Activated CD8-positive, alpha-beta T cell treated with anti-CD3 and anti-CD28 coated beads for 36 hours (primary cell): ENCODE measurements at regions not wholly inside any gene's neighbourhood (a gene's known extent, or its start where the extent isn't known, plus 50 kb on each side); places are given as distances from the start of the nearest gene placed in this dataset.

Experiments used
- ATAC-seq: fragments of 200-7000 bp; cut with Tn5 transposase; one replicate; pipeline ENCODE4 v1.10.0; 2021; ENCODE audit warnings: mild to moderate bottlenecking, moderate library complexity
- CTCF ChIA-PET: fragments of 350-600 bp; sonication (Branson Sonifier 250); formaldehyde crosslinking; loops from one replicate; lab custom pipeline; 2021; ENCODE audit warnings: antibody characterized with exemption; lab: Charles Lee
- POLR2A ChIA-PET: fragments of 350-600 bp; sonication (Branson Sonifier 250); formaldehyde crosslinking; loops from one replicate; lab custom pipeline; 2021; ENCODE audit warnings: antibody characterized with exemption; lab: Charles Lee
- DNase-seq: peaks from one replicate; pipeline ENCODE4 v3.0.0-alpha.2; 2020
- H3K27ac Mint-ChIP-seq: one replicate; pipeline ENCODE4 v1.8.0; 2021; ENCODE audit warnings: mild to moderate bottlenecking, mixed read lengths
- H3K27me3 Mint-ChIP-seq: one replicate; pipeline ENCODE4 v1.8.0; 2021; ENCODE audit warnings: mixed read lengths
- H3K36me3 Mint-ChIP-seq: one replicate; pipeline ENCODE4 v1.8.0; 2021; ENCODE audit warnings: low read depth, mixed read lengths
- H3K4me1 Mint-ChIP-seq: one replicate; pipeline ENCODE4 v1.8.0; 2021; ENCODE audit warnings: low read depth, mixed read lengths
- H3K4me3 Mint-ChIP-seq: one replicate; pipeline ENCODE4 v1.8.0; 2021; ENCODE audit warnings: mild to moderate bottlenecking, moderate library complexity, mixed read lengths
- H3K9me3 Mint-ChIP-seq: one replicate; pipeline ENCODE4 v1.8.0; 2021; ENCODE audit warnings: mixed read lengths
- CTCF ChIP-seq: fragments of 200-600 bp; IDR thresholded peaks from one replicate; pipeline ENCODE4 v1.8.0; 2022; ENCODE audit warnings: antibody characterized with exemption, mild to moderate bottlenecking
- intact Hi-C: fragments of 100-400 bp; cut with micrococcal nuclease; formaldehyde crosslinking; loops from one replicate; pipeline ENCODE4 v1.10.0; 2022

DNA sequence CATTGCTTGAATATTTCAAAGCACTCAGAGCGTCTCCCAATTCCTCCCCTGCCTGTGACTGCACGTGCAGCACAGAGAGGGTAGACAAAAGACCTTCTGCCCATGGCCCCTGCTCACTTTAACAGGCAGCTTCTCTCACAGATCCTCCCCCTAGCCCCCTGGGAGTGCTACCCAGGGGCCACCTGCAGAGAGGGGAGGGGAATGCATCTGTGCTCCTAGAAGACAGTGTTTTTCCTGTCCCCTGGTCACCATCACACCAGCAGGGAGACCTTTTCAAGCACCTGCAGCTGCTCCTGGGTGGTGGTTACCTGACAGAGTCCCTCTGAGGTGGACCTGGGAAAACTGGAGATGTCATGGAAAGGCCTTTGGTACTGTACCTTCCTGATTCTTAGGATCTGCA is 56.7 kb upstream of the PRR23C start:
- no peak overlapping the region for H3K27ac Mint-ChIP-seq
- intact Hi-C loops: no loop called here
- no peaks in the 10 kb centered on the region for H3K9me3 Mint-ChIP-seq
- CTCF ChIA-PET: no interaction called here
- POLR2A ChIA-PET: no interaction called here
- H3K27me3 Mint-ChIP-seq: peaks cover 9% of the 10 kb centered on the region
- TF ChIP-seq CTCF: no peak
- no peak for DNase-seq
- no peaks in the 10 kb centered on the region for H3K4me1 Mint-ChIP-seq
- no peak for ATAC-seq
- H3K4me3 Mint-ChIP-seq: no peak overlapping the region
- H3K36me3 Mint-ChIP-seq: no peaks in the 10 kb centered on the region

DNA sequence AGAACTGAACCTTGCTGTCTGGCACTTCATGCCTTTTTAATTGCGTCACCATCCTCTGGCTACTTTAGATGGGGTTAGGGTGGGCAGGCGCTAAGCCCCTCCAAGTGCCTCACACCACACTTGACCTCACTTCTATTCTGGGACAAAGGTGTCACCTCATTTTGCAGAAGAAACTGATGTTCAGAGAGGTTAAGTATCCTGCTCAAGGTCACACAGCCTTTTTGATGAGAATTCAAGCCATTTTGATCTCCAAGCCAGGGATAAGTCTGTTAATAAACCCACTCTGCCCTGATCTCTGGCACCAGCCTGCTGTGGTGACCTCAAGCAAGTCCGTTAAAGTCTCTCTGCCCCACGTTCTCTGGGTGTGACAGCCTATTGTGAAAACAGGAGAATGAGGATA is 58.8 kb upstream of the PRR23C start:
- TF ChIP-seq CTCF: no peak
- ATAC-seq (no peak), DNase-seq (no peak)
- Mint-ChIP-seq H3K36me3 (no peaks in the 10 kb centered on the region), H3K4me3 (no peak overlapping the region), H3K9me3 (no peaks in the 10 kb centered on the region), H3K27me3 (peaks cover 7% of the 10 kb centered on the region), H3K4me1 (no peaks in the 10 kb centered on the region), H3K27ac (no peak overlapping the region)
- POLR2A ChIA-PET: interaction anchor here (1.2 kb wide), 1 partner anchor 27 kb away, joined by 3 read pairs; no protein-coding TSS in a partner anchor
- intact Hi-C loops: no loop called here
- CTCF ChIA-PET: interaction anchor here (1.7 kb wide), 1 partner anchor 8 kb away, joined by 8 read pairs; no protein-coding TSS in a partner anchor

GRCh38 chr3:139104062-139104461 is 59.4 kb upstream of the PRR23C start:
- intact Hi-C loops: no loop called here
- Mint-ChIP-seq H3K4me1 (no peaks in the 10 kb centered on the region), H3K27me3 (peaks cover 3% of the 10 kb centered on the region), H3K4me3 (no peak overlapping the region), H3K27ac (no peak overlapping the region), H3K9me3 (no peaks in the 10 kb centered on the region), H3K36me3 (no peaks in the 10 kb centered on the region)
- DNase-seq (no peak), ATAC-seq (no peak)
- ChIA-PET CTCF (interaction anchor here (0.6 to 1.7 kb wide), 2 partner anchors 17 to 225 kb away, joined by 3 to 4 read pairs; no protein-coding TSS in a partner anchor), POLR2A (no interaction called here)
- TF ChIP-seq CTCF: no peak

- ATAC-seq: no peak
- Mint-ChIP-seq H3K36me3 (no peaks in the 10 kb centered on the region), H3K27me3 (peaks cover 3% of the 10 kb centered on the region)
These were observed 60.5 kb upstream of the PRR23C start for GRCh38 chr3:139105154-139105702.

More at GRCh38 chr3:139105154-139105702, 60.5 kb upstream of the PRR23C start:
- peaks cover 2% of the 10 kb centered on the region for H3K4me1 Mint-ChIP-seq
- CTCF ChIA-PET: interaction anchor here (1.7 kb wide), 1 partner anchor 224 kb away, joined by 4 read pairs; no protein-coding TSS in a partner anchor
- no peak overlapping the region for H3K27ac Mint-ChIP-seq
- TF ChIP-seq CTCF: no peak
- no peak overlapping the region for H3K4me3 Mint-ChIP-seq
- intact Hi-C loops: no loop called here
- no peak for DNase-seq
- POLR2A ChIA-PET: no interaction called here
- no peaks in the 10 kb centered on the region for H3K9me3 Mint-ChIP-seq
